ENCODE measurements at regions not wholly inside any gene's neighbourhood (a gene's known extent, or its start where the extent isn't known, plus 50 kb on each side); places are given as distances from the start of the nearest gene placed in this dataset.
"Not testable (repeated sequence)": the region's sequence is repeated elsewhere in the genome, so short reads cannot be mapped to it uniquely, and the experiment has no call there.

DNA sequence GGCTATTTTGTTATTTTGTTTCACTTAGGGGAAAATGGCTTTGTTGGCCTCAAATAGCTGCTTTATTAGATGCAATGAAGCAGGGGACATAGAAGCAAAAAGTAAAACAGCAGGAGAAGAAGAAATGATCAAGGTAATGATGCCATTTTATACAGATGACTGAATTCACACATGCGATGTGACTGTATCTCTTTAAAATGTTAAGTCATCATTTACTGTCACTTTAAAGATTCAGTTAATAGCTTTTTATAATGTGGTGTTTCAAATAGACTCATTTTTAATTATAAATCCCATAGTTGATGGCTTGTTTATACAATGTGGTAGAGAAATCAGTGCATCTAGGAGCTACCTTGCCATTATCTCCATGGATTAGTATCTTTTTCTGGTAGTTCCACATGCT, 863.9 kb upstream of the DEFB115 start:
- not testable (repeated sequence) for DNase-seq

DNA sequence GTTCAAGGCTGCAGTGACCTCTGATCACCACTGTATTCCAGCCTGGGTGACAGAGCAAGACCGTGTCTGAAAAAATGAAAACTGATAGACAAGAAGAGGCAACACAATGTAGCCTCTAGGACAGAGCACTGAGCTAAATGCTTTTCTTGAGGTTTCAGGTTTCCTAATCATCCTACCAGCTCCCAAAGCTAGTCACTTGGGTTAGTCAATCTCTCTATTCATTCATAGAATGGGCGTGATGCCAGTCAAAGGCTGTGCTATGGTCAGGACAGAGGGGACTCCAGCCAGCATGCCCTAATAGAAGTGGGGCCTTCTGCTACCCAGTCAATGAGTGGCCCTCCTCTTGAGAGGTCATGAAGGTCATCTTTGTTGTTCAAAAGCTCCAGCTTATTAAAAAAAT, 860.4 kb upstream of the DEFB115 start:
- not testable (repeated sequence) for DNase-seq

DNA sequence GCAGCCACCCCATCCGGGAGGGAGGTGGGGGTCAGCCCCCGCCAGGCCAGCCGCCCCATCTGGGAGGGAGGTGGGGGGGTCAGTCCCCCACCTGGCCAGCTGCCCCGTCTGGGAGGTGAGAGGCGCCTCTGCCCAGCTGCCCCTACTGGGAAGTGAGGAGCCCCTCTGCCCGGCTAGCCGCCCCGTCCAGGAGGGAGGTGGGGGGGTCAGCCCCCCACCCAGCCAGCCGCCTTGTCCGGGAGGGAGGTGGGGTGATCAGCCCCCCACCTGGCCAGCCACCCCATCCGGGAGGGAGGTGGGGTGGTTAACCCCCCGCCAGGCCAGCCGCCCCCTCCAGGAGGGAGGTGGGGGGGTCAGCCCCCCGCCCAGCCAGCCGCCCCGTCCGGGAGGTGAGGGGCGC, 852.4 kb upstream of the DEFB115 start:
- DNase-seq, result not testable (repeated sequence)

DNA sequence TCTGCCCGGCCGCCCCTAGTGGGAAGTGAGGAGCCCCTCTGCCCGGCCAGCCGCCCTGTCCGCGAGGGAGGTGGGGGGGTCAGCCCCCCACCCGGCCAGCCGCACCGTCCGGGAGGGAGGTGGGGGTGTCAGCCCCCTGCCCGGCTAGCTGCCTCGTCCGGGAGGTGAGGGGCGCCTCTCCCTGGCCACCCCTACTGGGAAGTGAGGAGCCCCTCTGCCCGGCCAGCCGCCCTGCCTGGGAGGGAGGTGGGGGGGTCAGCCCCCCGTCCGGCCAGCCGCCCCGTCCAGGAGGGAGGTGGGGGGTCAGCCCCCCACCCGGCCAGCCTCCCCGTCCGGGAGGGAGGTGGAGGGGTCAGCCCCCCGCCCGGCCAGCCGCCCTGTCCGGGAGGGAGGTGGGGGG, 851.9 kb upstream of the DEFB115 start:
- DNase-seq, result not testable (repeated sequence)

DNA sequence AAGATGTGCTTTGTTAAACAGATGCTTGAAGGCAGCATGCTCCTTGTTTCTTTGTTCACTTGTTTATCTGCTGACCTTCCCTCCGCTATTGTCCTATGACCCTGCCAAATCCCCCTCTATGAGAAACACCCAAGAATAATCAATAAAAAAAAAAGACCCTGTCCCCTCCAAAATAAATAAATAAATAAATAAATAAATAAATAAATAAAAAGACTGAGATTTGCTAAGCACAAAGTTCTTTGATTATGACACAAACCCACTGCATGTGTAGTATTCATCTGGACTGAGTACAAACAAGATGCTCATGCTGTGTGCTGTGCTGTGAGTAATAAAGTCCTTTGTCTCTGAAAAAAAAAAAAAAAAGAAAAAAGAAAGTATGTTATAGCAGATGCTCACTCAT, 851.1 kb upstream of the DEFB115 start:
- not testable (repeated sequence) for DNase-seq

DNA sequence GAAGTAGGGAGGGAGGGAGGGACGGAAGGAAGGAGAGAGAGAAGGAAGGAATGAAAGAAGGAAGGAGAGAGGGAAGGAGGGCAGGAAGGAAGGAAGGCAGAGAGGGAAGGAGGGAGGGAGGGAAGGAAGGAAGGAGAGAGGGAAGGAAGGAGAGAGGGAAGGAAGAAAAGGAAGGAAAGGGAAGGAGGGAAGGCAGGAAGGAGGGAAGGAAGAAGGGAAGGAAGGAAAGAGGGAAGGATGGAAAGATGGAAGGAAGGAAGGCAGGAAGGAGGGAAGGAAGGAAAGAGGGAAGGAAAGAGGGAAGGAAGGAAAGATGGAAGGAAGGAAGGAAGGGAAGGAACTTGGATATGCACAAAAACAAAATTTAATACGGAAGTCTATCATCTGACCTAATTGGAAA, 844.5 kb upstream of the DEFB115 start:
- DNase-seq, result no peak

DNA sequence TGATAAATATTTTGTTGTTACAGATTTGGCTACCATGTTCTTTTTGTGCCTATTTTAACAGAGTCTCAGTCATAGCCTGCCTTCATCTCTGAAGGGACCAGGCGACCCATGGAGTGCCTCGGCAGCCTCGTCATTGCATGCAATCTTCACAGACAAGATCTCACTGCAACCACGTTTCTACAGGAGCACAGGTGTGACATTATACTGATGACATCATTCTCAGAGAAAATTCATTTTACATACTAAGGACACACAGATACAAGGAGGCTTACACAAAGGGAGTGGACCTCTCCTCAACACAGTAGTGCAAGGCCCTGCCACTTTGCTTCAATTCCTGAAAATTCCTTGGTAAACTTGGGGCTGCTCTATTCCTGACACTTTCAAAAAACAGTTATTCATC, 840.1 kb upstream of the DEFB115 start:
- DNase-seq, result not testable (repeated sequence)

DNA sequence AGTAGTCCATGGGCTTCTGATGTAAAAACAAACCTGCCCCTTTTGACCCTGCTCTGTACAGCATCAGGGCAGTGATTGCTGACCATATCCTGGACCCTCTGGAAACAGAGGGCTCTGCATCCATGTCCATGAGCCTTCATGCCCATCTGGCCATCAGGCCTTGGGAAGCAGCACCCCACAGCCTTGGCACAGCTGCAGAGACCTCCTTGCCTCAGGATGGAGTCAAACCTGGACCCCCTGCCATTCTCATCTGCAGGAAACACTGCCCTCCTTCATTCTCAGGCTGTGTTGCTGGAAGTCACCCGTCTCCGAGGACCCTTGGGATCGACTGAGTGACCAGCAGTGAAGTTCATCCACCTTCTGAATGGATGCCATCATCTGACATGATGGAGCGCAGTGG, 839.1 kb upstream of the DEFB115 start:
- not testable (repeated sequence) for DNase-seq

DNA sequence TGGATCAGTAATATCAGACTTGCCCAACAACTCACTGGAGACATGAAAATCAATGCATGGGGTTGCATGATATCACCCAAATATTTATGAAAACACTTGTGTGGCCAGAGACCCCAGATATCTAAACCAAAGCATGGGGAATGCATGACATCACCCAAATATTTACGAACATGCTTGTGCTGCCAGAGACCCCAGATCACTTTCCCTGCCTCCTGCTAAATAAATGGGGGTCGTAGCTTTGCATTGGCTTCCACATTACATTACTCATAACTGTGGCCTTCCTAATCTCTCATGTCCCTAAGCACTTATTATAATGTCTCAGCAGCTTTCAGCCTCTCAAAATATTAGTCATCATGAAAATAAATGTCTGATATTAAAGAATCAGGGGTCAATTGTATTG, 838.0 kb upstream of the DEFB115 start:
- DNase-seq, result no peak

DNA sequence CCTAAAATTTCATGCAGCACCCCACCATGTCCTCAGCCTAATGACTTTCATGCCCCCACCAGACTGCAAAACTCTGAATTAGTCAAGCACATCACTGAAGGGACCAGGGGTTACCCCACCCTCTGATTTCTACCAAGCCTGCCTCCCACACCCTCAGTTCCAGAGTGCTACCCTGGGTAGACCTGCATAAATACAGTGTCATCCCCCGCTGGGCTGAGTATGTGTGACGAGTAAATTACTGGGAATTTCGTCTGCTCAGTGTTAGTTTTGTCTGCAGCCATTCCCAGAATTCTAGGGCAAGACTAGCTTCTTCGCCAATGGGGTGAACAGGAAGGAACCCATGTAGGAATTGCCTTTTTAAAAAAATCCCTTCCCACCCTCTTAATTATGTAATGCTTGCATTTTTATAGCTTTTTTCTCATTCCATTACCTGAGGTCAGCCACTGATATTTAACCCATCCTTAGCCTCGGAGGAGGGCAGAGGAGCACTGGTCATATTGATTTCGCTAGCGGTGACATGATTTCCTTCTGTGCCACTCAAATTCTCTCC, 837.5 kb upstream of the DEFB115 start:
- not testable (repeated sequence) for DNase-seq

All from C1 segment of cervical spinal cord (tissue), 14 donors.